ENCODE measurements at regions not wholly inside any gene's neighbourhood (a gene's known extent, or its start where the extent isn't known, plus 50 kb on each side); places are given as distances from the start of the nearest gene placed in this dataset.

GRCh38 chr3:145785668-145786067, 375.3 kb downstream of the PLOD2 start:
- Histone ChIP-seq H3K9me3 (ENCODE audit: low read length) (no peaks in the 10 kb centered on the region), H3K4me2 (ENCODE audit: low read length) (no peak overlapping the region), H4K20me1 (ENCODE audit: insufficient read depth, low read length) (no peaks in the 10 kb centered on the region)

DNA sequence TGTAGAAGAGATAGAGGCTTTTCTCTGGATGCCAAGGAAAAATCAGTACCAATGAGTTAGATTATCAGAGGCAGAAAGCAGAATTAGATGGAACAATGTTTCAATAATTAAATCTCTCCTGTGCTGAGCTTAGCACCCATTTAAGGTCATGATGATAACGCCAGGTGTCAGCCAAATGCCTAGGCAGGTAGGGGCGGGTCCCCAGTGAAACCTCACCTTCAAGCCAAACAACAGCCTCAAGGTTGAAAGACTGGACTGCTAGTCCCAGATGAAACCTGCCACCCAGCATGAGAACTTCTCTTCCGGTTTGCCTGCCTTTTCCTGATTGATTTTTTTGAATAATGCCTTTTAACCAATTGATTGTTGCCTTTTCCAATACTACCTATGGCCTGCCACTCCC, 363.0 kb downstream of the PLOD2 start:
- Histone ChIP-seq H3K27ac (ENCODE audit: low read depth, low read length, poor library complexity, severe bottlenecking) (no peak overlapping the region), H4K20me1 (ENCODE audit: insufficient read depth, low read length) (no peaks in the 10 kb centered on the region), H3K36me3 (ENCODE audit: insufficient read depth, low read length) (no peaks in the 10 kb centered on the region), H3K79me2 (ENCODE audit: insufficient read depth, low read length) (no peaks in the 10 kb centered on the region), H2AFZ (ENCODE audit: low read length) (no peak overlapping the region), H3K27me3 (ENCODE audit: insufficient read depth, low read length) (no peaks in the 10 kb centered on the region), H3K4me2 (ENCODE audit: low read length) (no peak overlapping the region), H3K4me3 (ENCODE audit: low read depth, low read length, poor library complexity, severe bottlenecking) (no peak overlapping the region), H3F3A (ENCODE audit: insufficient read depth, low read length) (no peaks in the 10 kb centered on the region), H3K9ac (ENCODE audit: low read length) (no peak overlapping the region), H3K9me3 (ENCODE audit: low read length) (no peaks in the 10 kb centered on the region), H3K4me1 (ENCODE audit: insufficient read depth, low read length, severe bottlenecking) (no peaks in the 10 kb centered on the region), H3K9me2 (ENCODE audit: low read depth, low read length) (no peaks in the 10 kb centered on the region)
- TF ChIP-seq EZH2 (IDR thresholded peaks at IDR 0.05; ENCODE audit: borderline replicate concordance, low read length) (no peak), CTCF (IDR thresholded peaks at IDR 0.05; ENCODE audit: low read length) (no peak)

More at GRCh38 chr3:145785668-145786067, 375.3 kb downstream of the PLOD2 start:
- no peaks in the 10 kb centered on the region for H3K36me3 ChIP-seq (ENCODE audit: insufficient read depth, low read length)
- no peaks in the 10 kb centered on the region for H3K9me2 ChIP-seq (ENCODE audit: low read depth, low read length)
- TF ChIP-seq CTCF (IDR thresholded peaks at IDR 0.05; ENCODE audit: low read length) (no peak), EZH2 (IDR thresholded peaks at IDR 0.05; ENCODE audit: borderline replicate concordance, low read length) (no peak)
- no peaks in the 10 kb centered on the region for H3F3A ChIP-seq (ENCODE audit: insufficient read depth, low read length)
- no peaks in the 10 kb centered on the region for H3K27me3 ChIP-seq (ENCODE audit: insufficient read depth, low read length)
- H2AFZ ChIP-seq (ENCODE audit: low read length), result no peak overlapping the region
- H3K4me1 ChIP-seq (ENCODE audit: insufficient read depth, low read length, severe bottlenecking), result no peaks in the 10 kb centered on the region
- no peak overlapping the region for H3K27ac ChIP-seq (ENCODE audit: low read depth, low read length, poor library complexity, severe bottlenecking)
- no peaks in the 10 kb centered on the region for H3K79me2 ChIP-seq (ENCODE audit: insufficient read depth, low read length)
- H3K9ac ChIP-seq (ENCODE audit: low read length), result no peak overlapping the region
- H3K4me3 ChIP-seq (ENCODE audit: low read depth, low read length, poor library complexity, severe bottlenecking), result no peak overlapping the region

DNA sequence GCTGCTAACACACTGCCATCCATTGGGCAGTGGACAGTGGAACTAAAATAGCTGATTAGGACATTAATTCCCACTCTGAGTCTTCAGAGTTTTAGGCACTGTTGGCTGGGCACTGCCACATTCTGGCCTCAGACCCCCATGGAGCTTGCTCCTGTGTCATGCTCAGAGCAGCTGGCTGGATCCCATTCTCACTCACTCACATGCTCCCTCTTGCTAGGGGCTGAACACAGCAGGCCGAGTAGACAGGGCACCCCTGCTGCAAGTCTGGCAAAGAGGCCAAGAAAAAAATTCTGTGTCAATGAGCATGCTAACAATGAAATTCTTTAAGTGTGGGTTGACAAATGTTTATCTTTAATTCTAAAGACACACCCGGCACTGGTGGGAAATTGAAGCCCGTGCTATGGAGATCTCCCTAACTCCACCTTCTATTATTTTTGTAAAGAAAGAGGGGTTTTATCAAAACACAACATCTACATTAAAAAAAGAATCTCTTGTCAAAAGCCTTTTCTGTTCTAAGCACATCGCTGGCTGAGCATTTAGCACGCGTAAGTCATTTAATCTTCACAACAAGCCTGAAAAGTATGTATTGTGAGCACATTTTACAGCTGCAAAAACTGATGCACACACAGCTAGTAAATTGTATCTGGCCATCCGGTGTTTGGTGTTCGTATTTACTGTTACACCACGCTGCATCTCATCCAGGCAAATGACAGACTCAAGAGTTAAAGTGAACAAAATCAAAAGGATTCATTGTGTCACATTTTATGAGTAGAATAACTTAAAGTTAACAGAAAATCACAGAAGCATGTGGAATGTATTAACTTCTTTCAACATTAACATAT, 362.1 kb downstream of the PLOD2 start:
- H3K9me3 ChIP-seq (ENCODE audit: low read length), result no peaks in the 10 kb centered on the region
- no peak overlapping the region for H3K9ac ChIP-seq (ENCODE audit: low read length)
- no peaks in the 10 kb centered on the region for H3K79me2 ChIP-seq (ENCODE audit: insufficient read depth, low read length)
- no peaks in the 10 kb centered on the region for H3K4me1 ChIP-seq (ENCODE audit: insufficient read depth, low read length, severe bottlenecking)
- H2AFZ ChIP-seq (ENCODE audit: low read length), result no peak overlapping the region
- no peaks in the 10 kb centered on the region for H3K9me2 ChIP-seq (ENCODE audit: low read depth, low read length)
- TF ChIP-seq EZH2 (IDR thresholded peaks at IDR 0.05; ENCODE audit: borderline replicate concordance, low read length) (no peak), CTCF (IDR thresholded peaks at IDR 0.05; ENCODE audit: low read length) (no peak)
- no peak overlapping the region for H3K4me3 ChIP-seq (ENCODE audit: low read depth, low read length, poor library complexity, severe bottlenecking)
- H3K27me3 ChIP-seq (ENCODE audit: insufficient read depth, low read length), result no peaks in the 10 kb centered on the region
- no peak overlapping the region for H3K4me2 ChIP-seq (ENCODE audit: low read length)
- no peaks in the 10 kb centered on the region for H4K20me1 ChIP-seq (ENCODE audit: insufficient read depth, low read length)
- no peaks in the 10 kb centered on the region for H3K36me3 ChIP-seq (ENCODE audit: insufficient read depth, low read length)
- no peak overlapping the region for H3K27ac ChIP-seq (ENCODE audit: low read depth, low read length, poor library complexity, severe bottlenecking)
- no peaks in the 10 kb centered on the region for H3F3A ChIP-seq (ENCODE audit: insufficient read depth, low read length)
